ENCODE measurements at regions not wholly inside any gene's neighbourhood (a gene's known extent, or its start where the extent isn't known, plus 50 kb on each side); places are given as distances from the start of the nearest gene placed in this dataset.

DNA sequence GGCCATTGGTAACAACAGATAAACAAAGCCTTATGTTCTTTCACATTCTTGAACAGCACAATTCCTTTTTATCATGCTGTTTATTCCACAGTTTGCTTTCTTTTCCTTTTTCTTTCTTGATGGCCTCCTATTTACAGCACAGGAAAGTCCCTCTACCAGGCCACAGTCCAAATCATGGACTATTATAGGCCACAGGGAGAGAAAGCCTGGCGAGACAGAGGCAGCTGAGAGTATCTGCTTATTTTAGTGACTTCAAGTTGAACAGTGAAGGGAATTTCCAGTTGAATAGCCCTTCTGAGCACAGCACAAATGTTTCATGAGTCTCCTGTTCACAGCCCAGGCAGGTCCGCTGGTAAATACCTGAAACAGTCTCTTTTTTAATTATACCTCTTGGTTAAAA lies 263.7 kb upstream of the ARID1B start:
- TF ChIP-seq, protein P1, sequence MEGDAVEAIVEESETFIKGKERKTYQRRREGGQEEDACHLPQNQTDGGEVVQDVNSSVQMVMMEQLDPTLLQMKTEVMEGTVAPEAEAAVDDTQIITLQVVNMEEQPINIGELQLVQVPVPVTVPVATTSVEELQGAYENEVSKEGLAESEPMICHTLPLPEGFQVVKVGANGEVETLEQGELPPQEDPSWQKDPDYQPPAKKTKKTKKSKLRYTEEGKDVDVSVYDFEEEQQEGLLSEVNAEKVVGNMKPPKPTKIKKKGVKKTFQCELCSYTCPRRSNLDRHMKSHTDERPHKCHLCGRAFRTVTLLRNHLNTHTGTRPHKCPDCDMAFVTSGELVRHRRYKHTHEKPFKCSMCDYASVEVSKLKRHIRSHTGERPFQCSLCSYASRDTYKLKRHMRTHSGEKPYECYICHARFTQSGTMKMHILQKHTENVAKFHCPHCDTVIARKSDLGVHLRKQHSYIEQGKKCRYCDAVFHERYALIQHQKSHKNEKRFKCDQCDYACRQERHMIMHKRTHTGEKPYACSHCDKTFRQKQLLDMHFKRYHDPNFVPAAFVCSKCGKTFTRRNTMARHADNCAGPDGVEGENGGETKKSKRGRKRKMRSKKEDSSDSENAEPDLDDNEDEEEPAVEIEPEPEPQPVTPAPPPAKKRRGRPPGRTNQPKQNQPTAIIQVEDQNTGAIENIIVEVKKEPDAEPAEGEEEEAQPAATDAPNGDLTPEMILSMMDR (IDR thresholded peaks at IDR 0.05), result no peak
- no peak for TF ChIP-seq POLR2AphosphoS5 (IDR thresholded peaks at IDR 0.05)
- no peak for TF ChIP-seq POLR2A (IDR thresholded peaks at IDR 0.05)
- no peak for TF ChIP-seq EP300 (IDR thresholded peaks at IDR 0.05)

Measured in suprapubic skin (tissue), 4 donors.